HS-27A (cell line): ENCODE measurements at regions not wholly inside any gene's neighbourhood (a gene's known extent, or its start where the extent isn't known, plus 50 kb on each side); places are given as distances from the start of the nearest gene placed in this dataset.

Experiments used
- DNase-seq: peaks from one replicate; pipeline ENCODE4 v3.0.0-alpha.2; 2012; ENCODE audit warnings: low read depth, missing footprints

GRCh38 chr15:94053626-94054025, 177.7 kb upstream of the MCTP2 start:
- DNase-seq = no peak

- DNase-seq = no peak
Measured at GRCh38 chr15:94052711-94053110, 178.7 kb upstream of the MCTP2 start.

- no peak for DNase-seq
Measured at GRCh38 chr15:94047566-94047965, 183.8 kb upstream of the MCTP2 start.

- DNase-seq = no peak
Measured at GRCh38 chr15:94042180-94042928, 189.0 kb upstream of the MCTP2 start.

GRCh38 chr15:94041746-94042145, 189.6 kb upstream of the MCTP2 start:
- DNase-seq = no peak

- no peak for DNase-seq
Measured at GRCh38 chr15:94040541-94041248, 190.7 kb upstream of the MCTP2 start.

GRCh38 chr15:94036156-94036555, 195.2 kb upstream of the MCTP2 start:
- no peak for DNase-seq

- DNase-seq = no peak
Measured at GRCh38 chr15:94033683-94034020, 197.7 kb upstream of the MCTP2 start.

- DNase-seq = no peak
Measured at GRCh38 chr15:94033014-94033682, 198.2 kb upstream of the MCTP2 start.

GRCh38 chr15:94032571-94032970, 198.8 kb upstream of the MCTP2 start:
- no peak for DNase-seq

- no peak for DNase-seq
Measured at GRCh38 chr15:94031072-94031471, 200.3 kb upstream of the MCTP2 start.

- no peak for DNase-seq
Measured at GRCh38 chr15:94029495-94029894, 201.9 kb upstream of the MCTP2 start.

GRCh38 chr15:94028809-94029208, 202.6 kb upstream of the MCTP2 start:
- DNase-seq = no peak

- no peak for DNase-seq
Measured at GRCh38 chr15:94028121-94028520, 203.2 kb upstream of the MCTP2 start.

- DNase-seq = no peak
Measured at GRCh38 chr15:94027581-94027980, 203.8 kb upstream of the MCTP2 start.

GRCh38 chr15:94026458-94027304, 204.7 kb upstream of the MCTP2 start:
- no peak for DNase-seq

GRCh38 chr15:94023531-94023930, 207.8 kb upstream of the MCTP2 start:
- DNase-seq = no peak

GRCh38 chr15:94021621-94022320, 209.6 kb upstream of the MCTP2 start:
- DNase-seq = no peak

- DNase-seq = no peak
Measured at GRCh38 chr15:94019062-94019461, 212.3 kb upstream of the MCTP2 start.

GRCh38 chr15:94015324-94015723, 216.0 kb upstream of the MCTP2 start:
- DNase-seq = no peak
